ENCODE measurements at regions not wholly inside any gene's neighbourhood (a gene's known extent, or its start where the extent isn't known, plus 50 kb on each side); places are given as distances from the start of the nearest gene placed in this dataset.

- no peak for DNase-seq (ENCODE audit: low spot score)
These were observed 338.0 kb downstream of the NYAP2 start for GRCh38 chr2:225737556-225737955.

GRCh38 chr2:225735844-225736243, 336.3 kb downstream of the NYAP2 start:
- no peak for DNase-seq (ENCODE audit: low spot score)

- no peak for DNase-seq (ENCODE audit: low spot score)
These were observed 326.2 kb downstream of the NYAP2 start for GRCh38 chr2:225725726-225726125.

Data from pons (tissue), 1 donor.